ENCODE measurements at regions not wholly inside any gene's neighbourhood (a gene's known extent, or its start where the extent isn't known, plus 50 kb on each side); places are given as distances from the start of the nearest gene placed in this dataset.

DNA sequence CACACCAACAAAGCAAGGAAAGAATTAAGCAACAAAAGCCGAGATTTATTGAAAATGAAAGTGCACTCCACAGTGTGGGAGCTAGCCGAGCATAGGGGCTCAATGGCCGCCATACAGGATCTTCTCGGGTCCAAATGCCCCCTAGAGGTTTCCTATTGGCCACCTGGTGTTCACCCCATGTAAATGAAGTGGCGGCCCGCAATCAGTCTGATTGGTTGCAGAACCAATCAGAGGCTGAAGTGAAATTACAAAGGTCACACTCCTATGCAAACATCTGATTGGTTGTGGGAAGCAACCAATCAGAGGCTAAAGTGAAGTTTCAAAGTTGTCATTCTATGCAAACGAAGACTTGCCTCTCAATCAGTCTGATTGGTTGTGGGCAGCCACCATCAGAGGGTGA is 61.8 kb upstream of the SLC35B4 start:
- TF ChIP-seq, protein P1, sequence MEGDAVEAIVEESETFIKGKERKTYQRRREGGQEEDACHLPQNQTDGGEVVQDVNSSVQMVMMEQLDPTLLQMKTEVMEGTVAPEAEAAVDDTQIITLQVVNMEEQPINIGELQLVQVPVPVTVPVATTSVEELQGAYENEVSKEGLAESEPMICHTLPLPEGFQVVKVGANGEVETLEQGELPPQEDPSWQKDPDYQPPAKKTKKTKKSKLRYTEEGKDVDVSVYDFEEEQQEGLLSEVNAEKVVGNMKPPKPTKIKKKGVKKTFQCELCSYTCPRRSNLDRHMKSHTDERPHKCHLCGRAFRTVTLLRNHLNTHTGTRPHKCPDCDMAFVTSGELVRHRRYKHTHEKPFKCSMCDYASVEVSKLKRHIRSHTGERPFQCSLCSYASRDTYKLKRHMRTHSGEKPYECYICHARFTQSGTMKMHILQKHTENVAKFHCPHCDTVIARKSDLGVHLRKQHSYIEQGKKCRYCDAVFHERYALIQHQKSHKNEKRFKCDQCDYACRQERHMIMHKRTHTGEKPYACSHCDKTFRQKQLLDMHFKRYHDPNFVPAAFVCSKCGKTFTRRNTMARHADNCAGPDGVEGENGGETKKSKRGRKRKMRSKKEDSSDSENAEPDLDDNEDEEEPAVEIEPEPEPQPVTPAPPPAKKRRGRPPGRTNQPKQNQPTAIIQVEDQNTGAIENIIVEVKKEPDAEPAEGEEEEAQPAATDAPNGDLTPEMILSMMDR (IDR thresholded peaks at IDR 0.05) = peak; percentile 17; the same call in 1 of the 2 replicates
- no peak for TF ChIP-seq ZFX (IDR thresholded peaks at IDR 0.05; ENCODE audit: borderline replicate concordance)

All from 22Rv1 (cell line).